Body of pancreas (tissue), 4 donors: ENCODE measurements at regions not wholly inside any gene's neighbourhood (a gene's known extent, or its start where the extent isn't known, plus 50 kb on each side); places are given as distances from the start of the nearest gene placed in this dataset.

Source experiments
- ATAC-seq: fragments of 150-250 bp; one replicate; pipeline ENCODE4 v1.9.1; 2016
- DNase-seq, 4 donors: peaks; one replicate each; pipeline ENCODE4 v3.0.0-alpha.2; 2019
- H3K27ac ChIP-seq, 4 donors: fragments of 200-600 bp; sonication (generic); 1 replicate in 3 of 4; 2 replicates in 1 of 4; pipeline versions ENCODE4 v1.5.1 to v1.6.1; 2016 to 2019; ENCODE audit warnings: mild to moderate bottlenecking in 1 of 4, mixed read lengths in 1 of 4, moderate library complexity in 1 of 4
- H3K27me3 ChIP-seq, 2 donors: fragments of 200-600 bp; sonication (generic); one replicate each; pipeline ENCODE4 v1.6.0; 2016; ENCODE audit warnings: mild to moderate bottlenecking in 1 of 2
- H3K36me3 ChIP-seq, 2 donors: fragments of 200-600 bp; sonication (generic); replicated peaks in 1 of 2; 2 replicates each; pipeline ENCODE4 v1.5.1; 2016; ENCODE audit warnings: low read depth in 2 of 2; ENCODE audit not compliant: insufficient read depth in 1 of 2
- H3K4me1 ChIP-seq: fragments of 200-600 bp; sonication (generic); one replicate; pipeline ENCODE4 v1.6.0; 2016
- H3K4me3 ChIP-seq, 2 donors: fragments of 200-600 bp; sonication (generic); 1 replicate in 1 of 2; 2 replicates in 1 of 2; pipeline ENCODE4 v1.5.1; 2016 to 2019
- H3K9me3 ChIP-seq, 3 donors: fragments of 200-600 bp; sonication (generic); 1 replicate in 2 of 3; 2 replicates in 1 of 3; pipeline ENCODE4 v1.5.1; 2016
- POLR2A ChIP-seq, 3 donors: fragments of 450-650 bp; IDR thresholded peaks; one replicate each; pipeline ENCODE4 v1.6.1; 2016; ENCODE audit warnings: antibody characterized with exemption in 3 of 3, mild to moderate bottlenecking in 2 of 3
- WGBS, 2 donors: methylation state at CpG; one replicate each; pipeline ENCODE4 v1.1.5; 2017; 5-methylcytosine and 5-hydroxymethylcytosine counted together
- intact Hi-C: fragments of 100-400 bp; cut with DNase I; formaldehyde crosslinking; loops from one replicate; pipeline ENCODE4 v1.15.1; 2023
- TF ChIP-seq, protein P1 (sequence below), 7 experiments: fragments of 450-650 bp in 4 of 7; fragments of 200-600 bp in 3 of 7; sonication (generic) in 3 of 7; IDR thresholded peaks; one replicate each; pipeline ENCODE4 v1.5.1; 2016 to 2019; ENCODE audit warnings: antibody characterized with exemption in 7 of 7

DNA sequence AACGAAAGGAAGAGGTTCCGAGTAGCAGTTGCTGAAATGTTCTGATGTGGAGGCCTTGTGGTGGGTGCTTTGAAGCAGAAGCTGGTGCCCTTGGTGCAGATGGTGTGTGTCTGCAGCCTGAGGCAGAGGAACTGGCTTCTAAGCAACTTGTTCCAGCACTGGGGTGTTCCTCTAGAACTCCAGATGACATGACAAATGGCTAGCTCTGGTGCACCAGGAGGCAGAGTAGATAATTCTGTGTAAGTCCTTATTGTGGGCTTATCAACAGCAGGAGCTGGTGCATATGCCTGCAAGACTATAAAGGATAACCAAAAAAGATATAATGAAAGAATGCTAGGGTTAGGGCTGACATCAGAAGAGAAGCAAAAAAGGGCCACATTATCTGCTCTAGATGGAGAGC is 76.5 kb downstream of the ARL5B start:
- TF ChIP-seq, protein P1, sequence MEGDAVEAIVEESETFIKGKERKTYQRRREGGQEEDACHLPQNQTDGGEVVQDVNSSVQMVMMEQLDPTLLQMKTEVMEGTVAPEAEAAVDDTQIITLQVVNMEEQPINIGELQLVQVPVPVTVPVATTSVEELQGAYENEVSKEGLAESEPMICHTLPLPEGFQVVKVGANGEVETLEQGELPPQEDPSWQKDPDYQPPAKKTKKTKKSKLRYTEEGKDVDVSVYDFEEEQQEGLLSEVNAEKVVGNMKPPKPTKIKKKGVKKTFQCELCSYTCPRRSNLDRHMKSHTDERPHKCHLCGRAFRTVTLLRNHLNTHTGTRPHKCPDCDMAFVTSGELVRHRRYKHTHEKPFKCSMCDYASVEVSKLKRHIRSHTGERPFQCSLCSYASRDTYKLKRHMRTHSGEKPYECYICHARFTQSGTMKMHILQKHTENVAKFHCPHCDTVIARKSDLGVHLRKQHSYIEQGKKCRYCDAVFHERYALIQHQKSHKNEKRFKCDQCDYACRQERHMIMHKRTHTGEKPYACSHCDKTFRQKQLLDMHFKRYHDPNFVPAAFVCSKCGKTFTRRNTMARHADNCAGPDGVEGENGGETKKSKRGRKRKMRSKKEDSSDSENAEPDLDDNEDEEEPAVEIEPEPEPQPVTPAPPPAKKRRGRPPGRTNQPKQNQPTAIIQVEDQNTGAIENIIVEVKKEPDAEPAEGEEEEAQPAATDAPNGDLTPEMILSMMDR (IDR thresholded peaks at IDR 0.05): no peak
- TF ChIP-seq POLR2A (IDR thresholded peaks at IDR 0.05): no peak
- ATAC-seq (no peak), DNase-seq (no peak)
- Histone ChIP-seq H3K9me3 (no peaks in the 10 kb centered on the region), H3K4me3 (no peak overlapping the region), H3K36me3 (no peaks in the 10 kb centered on the region), H3K27ac (no peak overlapping the region), H3K4me1 (no peaks in the 10 kb centered on the region), H3K27me3 (no peaks in the 10 kb centered on the region)
- intact Hi-C loops: no loop called here
- WGBS, 2 donors: 76 to 93% methylated on average over 2 of the region's 2 CpGs

GRCh38 chr10:18737236-18737635 is 78.0 kb downstream of the ARL5B start:
- WGBS, 2 donors: 49 to 52% methylated on average over 2 of the region's 2 CpGs
- intact Hi-C loops: no loop called here
- DNase-seq: no peak
- Histone ChIP-seq H3K27ac (no peak overlapping the region), H3K27me3 (no peaks in the 10 kb centered on the region), H3K9me3 (no peaks in the 10 kb centered on the region), H3K4me1 (no peaks in the 10 kb centered on the region), H3K4me3 (no peak overlapping the region), H3K36me3 (no peaks in the 10 kb centered on the region)
- no peak for TF ChIP-seq POLR2A (IDR thresholded peaks at IDR 0.05)
- TF ChIP-seq, protein P1 (IDR thresholded peaks at IDR 0.05): no peak
- no peak for ATAC-seq

DNA sequence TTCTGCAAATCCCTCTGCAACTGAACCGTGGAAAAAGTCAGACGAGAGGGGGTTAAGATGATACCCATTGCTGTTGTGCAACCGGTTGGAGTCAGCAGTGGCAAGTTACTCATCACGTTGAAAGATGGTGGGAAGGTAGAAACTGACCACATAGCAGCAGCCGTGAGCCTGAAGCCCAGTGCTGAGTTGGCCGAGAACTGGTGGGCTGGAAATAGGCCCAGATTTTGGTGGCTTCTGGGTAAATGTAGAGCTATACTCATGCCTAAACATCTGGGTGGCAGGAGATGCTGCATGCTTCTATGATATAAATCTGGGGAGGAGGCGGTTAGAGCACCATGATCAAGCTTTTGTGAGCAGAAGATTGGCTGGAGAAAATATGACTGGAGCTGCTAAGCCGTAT is 78.6 kb downstream of the ARL5B start:
- intact Hi-C loops: no loop called here
- no peak for ATAC-seq
- WGBS, 2 donors: 71 to 72% methylated on average over 8 of the region's 8 CpGs

GRCh38 chr10:18738835-18739234 is 79.6 kb downstream of the ARL5B start:
- WGBS, 2 donors: 29 to 30% methylated on average over 3 of the region's 3 CpGs
- intact Hi-C loops: no loop called here
- Histone ChIP-seq H3K4me3 (no peak overlapping the region), H3K27ac (no peak overlapping the region), H3K36me3 (no peaks in the 10 kb centered on the region), H3K9me3 (no peaks in the 10 kb centered on the region), H3K27me3 (no peaks in the 10 kb centered on the region), H3K4me1 (no peaks in the 10 kb centered on the region)
- no peak for DNase-seq
- ATAC-seq: no peak
- TF ChIP-seq POLR2A (IDR thresholded peaks at IDR 0.05): no peak
- TF ChIP-seq, protein P1 (IDR thresholded peaks at IDR 0.05): no peak

More for the DNA sequence above, 78.6 kb downstream of the ARL5B start:
- H3K27ac ChIP-seq: no peak overlapping the region
- H3K27me3 ChIP-seq: no peaks in the 10 kb centered on the region
- no peak overlapping the region for H3K4me3 ChIP-seq
- no peaks in the 10 kb centered on the region for H3K9me3 ChIP-seq
- TF ChIP-seq POLR2A (IDR thresholded peaks at IDR 0.05): no peak
- TF ChIP-seq, protein P1 (IDR thresholded peaks at IDR 0.05): no peak
- no peak for DNase-seq
- no peaks in the 10 kb centered on the region for H3K36me3 ChIP-seq
- no peaks in the 10 kb centered on the region for H3K4me1 ChIP-seq

DNA sequence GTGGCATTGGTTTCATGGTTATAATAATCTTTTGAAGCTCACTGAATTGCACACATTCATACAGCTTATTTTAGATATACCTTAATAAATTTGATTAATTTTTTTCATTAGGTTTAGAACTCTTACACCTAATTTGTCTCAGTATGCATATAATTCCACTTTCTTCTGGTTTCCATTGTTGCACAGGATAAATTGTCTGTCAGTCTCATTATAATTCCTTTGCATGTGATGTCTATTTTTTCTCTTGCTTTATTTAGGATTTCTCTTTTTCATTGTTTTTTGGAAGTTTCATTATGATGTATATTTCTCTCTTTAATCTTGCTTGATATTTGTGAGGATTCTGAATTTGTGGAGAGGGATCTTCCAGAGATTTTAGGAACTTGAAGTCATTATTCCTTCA is 84.7 kb downstream of the ARL5B start:
- Histone ChIP-seq H3K36me3 (no peaks in the 10 kb centered on the region), H3K27me3 (no peaks in the 10 kb centered on the region), H3K4me3 (no peak overlapping the region), H3K4me1 (no peaks in the 10 kb centered on the region), H3K27ac (no peak overlapping the region), H3K9me3 (no peaks in the 10 kb centered on the region)
- ATAC-seq (no peak), DNase-seq (no peak)
- TF ChIP-seq POLR2A (IDR thresholded peaks at IDR 0.05): no peak
- TF ChIP-seq, protein P1 (IDR thresholded peaks at IDR 0.05): no peak
- intact Hi-C loops: no loop called here
